ENCODE measurements at regions not wholly inside any gene's neighbourhood (a gene's known extent, or its start where the extent isn't known, plus 50 kb on each side); places are given as distances from the start of the nearest gene placed in this dataset.

DNA sequence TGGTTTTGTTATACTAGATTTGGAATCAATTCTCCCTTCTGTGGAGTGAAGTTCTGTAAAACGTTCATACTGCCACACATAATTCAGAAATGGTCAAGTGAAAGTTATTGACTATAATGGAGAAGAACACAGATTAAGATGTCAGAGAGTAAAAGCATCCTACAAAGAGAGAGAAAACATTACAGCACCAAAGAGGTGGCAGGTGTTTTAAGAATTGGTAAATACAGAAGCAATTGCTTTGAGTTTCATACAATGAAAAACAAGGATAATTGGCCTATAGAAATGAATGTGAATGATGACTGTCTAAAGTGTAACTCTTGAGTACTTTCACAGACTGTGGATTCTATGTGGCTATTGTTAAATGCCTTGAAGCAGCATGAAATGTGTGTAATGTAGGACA lies 435.6 kb upstream of the SMIM31 start (continued):
- TF ChIP-seq, protein P1, sequence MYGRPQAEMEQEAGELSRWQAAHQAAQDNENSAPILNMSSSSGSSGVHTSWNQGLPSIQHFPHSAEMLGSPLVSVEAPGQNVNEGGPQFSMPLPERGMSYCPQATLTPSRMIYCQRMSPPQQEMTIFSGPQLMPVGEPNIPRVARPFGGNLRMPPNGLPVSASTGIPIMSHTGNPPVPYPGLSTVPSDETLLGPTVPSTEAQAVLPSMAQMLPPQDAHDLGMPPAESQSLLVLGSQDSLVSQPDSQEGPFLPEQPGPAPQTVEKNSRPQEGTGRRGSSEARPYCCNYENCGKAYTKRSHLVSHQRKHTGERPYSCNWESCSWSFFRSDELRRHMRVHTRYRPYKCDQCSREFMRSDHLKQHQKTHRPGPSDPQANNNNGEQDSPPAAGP (tag by site-specific recombination; IDR thresholded peaks at IDR 0.05): no peak
- TF ChIP-seq ZXDB (tag by site-specific recombination; IDR thresholded peaks at IDR 0.05) (no peak), ZNF223 (tag by site-specific recombination; IDR thresholded peaks at IDR 0.05) (no peak), REPIN1 (tag by site-specific recombination; IDR thresholded peaks at IDR 0.05; ENCODE audit: low read depth) (no peak), ZNF629 (tag by site-specific recombination; IDR thresholded peaks at IDR 0.05) (no peak), ZNF658 (tag by site-specific recombination; IDR thresholded peaks at IDR 0.05) (no peak), ZNF10 (tag by site-specific recombination; IDR thresholded peaks at IDR 0.05) (no peak), KLF1 (tag by site-specific recombination; IDR thresholded peaks at IDR 0.05) (no peak), ZNF792 (tag by site-specific recombination; IDR thresholded peaks at IDR 0.05) (no peak), ZNF837 (tag by site-specific recombination; IDR thresholded peaks at IDR 0.05) (no peak), ZNF48 (tag by site-specific recombination; IDR thresholded peaks at IDR 0.05) (no peak), ZNF221 (tag by site-specific recombination; IDR thresholded peaks at IDR 0.05; ENCODE audit: borderline replicate concordance) (no peak)
- TF ChIP-seq, protein P2, sequence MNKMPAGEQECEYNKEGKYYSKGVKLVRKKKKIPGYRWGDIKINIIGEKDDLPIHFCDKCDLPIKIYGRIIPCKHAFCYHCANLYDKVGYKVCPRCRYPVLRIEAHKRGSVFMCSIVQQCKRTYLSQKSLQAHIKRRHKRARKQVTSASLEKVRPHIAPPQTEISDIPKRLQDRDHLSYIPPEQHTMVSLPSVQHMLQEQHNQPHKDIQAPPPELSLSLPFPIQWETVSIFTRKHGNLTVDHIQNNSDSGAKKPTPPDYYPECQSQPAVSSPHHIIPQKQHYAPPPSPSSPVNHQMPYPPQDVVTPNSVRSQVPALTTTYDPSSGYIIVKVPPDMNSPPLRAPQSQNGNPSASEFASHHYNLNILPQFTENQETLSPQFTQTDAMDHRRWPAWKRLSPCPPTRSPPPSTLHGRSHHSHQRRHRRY (tag by site-specific recombination; IDR thresholded peaks at IDR 0.05): no peak

DNA sequence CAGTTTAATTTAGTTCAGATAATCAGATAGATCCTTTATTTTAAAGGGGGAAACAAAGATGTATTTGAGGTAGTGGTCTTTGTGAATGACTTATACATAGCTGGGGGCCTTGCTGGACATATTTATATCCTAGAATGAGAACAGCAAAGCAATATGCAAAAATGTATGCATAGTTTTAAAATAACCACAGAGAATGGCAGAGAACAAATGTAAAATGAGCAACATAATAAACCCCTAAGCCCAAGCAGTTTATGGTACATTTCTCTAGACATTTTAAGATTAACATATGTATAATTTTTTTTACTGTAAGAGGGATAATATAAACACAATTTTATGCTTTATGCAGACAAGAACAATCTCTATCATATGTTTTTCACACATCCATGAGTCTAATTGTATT lies 434.2 kb upstream of the SMIM31 start:
- H3K9me3 ChIP-seq (ENCODE audit: control insufficient read depth, insufficient read depth, low read depth, low read length): no peaks in the 10 kb centered on the region
- ChIA-PET CTCF (no interaction called here), POLR2A (no interaction called here)
- H3K27ac ChIP-seq (ENCODE audit: extremely low read depth, low read depth, low read length): no peak overlapping the region
- H3K36me3 ChIP-seq (ENCODE audit: control insufficient read depth in 2 of 2, insufficient read depth in 1 of 2, low read length in 2 of 2): no peaks in the 10 kb centered on the region
- H3K4me1 ChIP-seq (ENCODE audit: control insufficient read depth, insufficient read depth, low read length): no peaks in the 10 kb centered on the region
- no peak overlapping the region for H3K4me3 ChIP-seq (ENCODE audit: low read depth, low read length)
- TF ChIP-seq, protein P3, sequence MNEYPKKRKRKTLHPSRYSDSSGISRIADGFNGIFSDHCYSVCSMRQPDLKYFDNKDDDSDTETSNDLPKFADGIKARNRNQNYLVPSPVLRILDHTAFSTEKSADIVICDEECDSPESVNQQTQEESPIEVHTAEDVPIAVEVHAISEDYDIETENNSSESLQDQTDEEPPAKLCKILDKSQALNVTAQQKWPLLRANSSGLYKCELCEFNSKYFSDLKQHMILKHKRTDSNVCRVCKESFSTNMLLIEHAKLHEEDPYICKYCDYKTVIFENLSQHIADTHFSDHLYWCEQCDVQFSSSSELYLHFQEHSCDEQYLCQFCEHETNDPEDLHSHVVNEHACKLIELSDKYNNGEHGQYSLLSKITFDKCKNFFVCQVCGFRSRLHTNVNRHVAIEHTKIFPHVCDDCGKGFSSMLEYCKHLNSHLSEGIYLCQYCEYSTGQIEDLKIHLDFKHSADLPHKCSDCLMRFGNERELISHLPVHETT (tag by site-specific recombination; IDR thresholded peaks at IDR 0.05): no peak
- no peak for TF ChIP-seq SP2 (tag by site-specific recombination; IDR thresholded peaks at IDR 0.05)
- TF ChIP-seq SP3 (tag by site-specific recombination; IDR thresholded peaks at IDR 0.05): no peak
- no peak for TF ChIP-seq ZNF544 (tag by site-specific recombination; IDR thresholded peaks at IDR 0.05)
- no peak for TF ChIP-seq GLI2 (tag by site-specific recombination; IDR thresholded peaks at IDR 0.05; ENCODE audit: borderline replicate concordance, low read depth)
- TF ChIP-seq ZNF677 (tag by site-specific recombination; IDR thresholded peaks at IDR 0.05): no peak
- TF ChIP-seq ZNF747 (tag by site-specific recombination; IDR thresholded peaks at IDR 0.05): no peak
- TF ChIP-seq MEIS1 (CRISPR knock-in tag; IDR thresholded peaks at IDR 0.05; ENCODE audit: borderline replicate concordance): no peak
- TF ChIP-seq, protein P4, sequence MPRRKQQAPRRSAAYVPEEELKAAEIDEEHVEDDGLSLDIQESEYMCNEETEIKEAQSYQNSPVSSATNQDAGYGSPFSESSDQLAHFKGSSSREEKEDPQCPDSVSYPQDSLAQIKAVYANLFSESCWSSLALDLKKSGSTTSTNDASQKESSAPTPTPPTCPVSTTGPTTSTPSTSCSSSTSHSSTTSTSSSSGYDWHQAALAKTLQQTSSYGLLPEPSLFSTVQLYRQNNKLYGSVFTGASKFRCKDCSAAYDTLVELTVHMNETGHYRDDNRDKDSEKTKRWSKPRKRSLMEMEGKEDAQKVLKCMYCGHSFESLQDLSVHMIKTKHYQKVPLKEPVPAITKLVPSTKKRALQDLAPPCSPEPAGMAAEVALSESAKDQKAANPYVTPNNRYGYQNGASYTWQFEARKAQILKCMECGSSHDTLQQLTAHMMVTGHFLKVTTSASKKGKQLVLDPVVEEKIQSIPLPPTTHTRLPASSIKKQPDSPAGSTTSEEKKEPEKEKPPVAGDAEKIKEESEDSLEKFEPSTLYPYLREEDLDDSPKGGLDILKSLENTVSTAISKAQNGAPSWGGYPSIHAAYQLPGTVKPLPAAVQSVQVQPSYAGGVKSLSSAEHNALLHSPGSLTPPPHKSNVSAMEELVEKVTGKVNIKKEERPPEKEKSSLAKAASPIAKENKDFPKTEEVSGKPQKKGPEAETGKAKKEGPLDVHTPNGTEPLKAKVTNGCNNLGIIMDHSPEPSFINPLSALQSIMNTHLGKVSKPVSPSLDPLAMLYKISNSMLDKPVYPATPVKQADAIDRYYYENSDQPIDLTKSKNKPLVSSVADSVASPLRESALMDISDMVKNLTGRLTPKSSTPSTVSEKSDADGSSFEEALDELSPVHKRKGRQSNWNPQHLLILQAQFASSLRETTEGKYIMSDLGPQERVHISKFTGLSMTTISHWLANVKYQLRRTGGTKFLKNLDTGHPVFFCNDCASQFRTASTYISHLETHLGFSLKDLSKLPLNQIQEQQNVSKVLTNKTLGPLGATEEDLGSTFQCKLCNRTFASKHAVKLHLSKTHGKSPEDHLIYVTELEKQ (tag by site-specific recombination; IDR thresholded peaks at IDR 0.05; ENCODE audit: borderline replicate concordance): no peak
- no peak for TF ChIP-seq KLF7 (tag by site-specific recombination; IDR thresholded peaks at IDR 0.05; ENCODE audit: borderline replicate concordance)
- TF ChIP-seq ZNF354C (tag by site-specific recombination; IDR thresholded peaks at IDR 0.05; ENCODE audit: borderline replicate concordance, low read depth): no peak
- TF ChIP-seq, protein P5, sequence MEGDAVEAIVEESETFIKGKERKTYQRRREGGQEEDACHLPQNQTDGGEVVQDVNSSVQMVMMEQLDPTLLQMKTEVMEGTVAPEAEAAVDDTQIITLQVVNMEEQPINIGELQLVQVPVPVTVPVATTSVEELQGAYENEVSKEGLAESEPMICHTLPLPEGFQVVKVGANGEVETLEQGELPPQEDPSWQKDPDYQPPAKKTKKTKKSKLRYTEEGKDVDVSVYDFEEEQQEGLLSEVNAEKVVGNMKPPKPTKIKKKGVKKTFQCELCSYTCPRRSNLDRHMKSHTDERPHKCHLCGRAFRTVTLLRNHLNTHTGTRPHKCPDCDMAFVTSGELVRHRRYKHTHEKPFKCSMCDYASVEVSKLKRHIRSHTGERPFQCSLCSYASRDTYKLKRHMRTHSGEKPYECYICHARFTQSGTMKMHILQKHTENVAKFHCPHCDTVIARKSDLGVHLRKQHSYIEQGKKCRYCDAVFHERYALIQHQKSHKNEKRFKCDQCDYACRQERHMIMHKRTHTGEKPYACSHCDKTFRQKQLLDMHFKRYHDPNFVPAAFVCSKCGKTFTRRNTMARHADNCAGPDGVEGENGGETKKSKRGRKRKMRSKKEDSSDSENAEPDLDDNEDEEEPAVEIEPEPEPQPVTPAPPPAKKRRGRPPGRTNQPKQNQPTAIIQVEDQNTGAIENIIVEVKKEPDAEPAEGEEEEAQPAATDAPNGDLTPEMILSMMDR (tag by site-specific recombination; IDR thresholded peaks at IDR 0.05): no peak
- no peak for TF ChIP-seq ZNF843 (tag by site-specific recombination; IDR thresholded peaks at IDR 0.05)
- TF ChIP-seq ZIC2 (tag by site-specific recombination; IDR thresholded peaks at IDR 0.05): no peak
- no peak for TF ChIP-seq ZNF629 (tag by site-specific recombination; IDR thresholded peaks at IDR 0.05)
- TF ChIP-seq GFI1B (tag by site-specific recombination; IDR thresholded peaks at IDR 0.05): no peak
- TF ChIP-seq ZNF510 (tag by site-specific recombination; IDR thresholded peaks at IDR 0.05; ENCODE audit: insufficient replicate concordance): no peak
- TF ChIP-seq ZNF302 (tag by site-specific recombination; IDR thresholded peaks at IDR 0.05; ENCODE audit: low read depth): no peak
- TF ChIP-seq ZNF433 (tag by site-specific recombination; IDR thresholded peaks at IDR 0.05; ENCODE audit: low read depth): no peak
